Naive thymus-derived CD4-positive, alpha-beta T cell (primary cell): ENCODE measurements at regions not wholly inside any gene's neighbourhood (a gene's known extent, or its start where the extent isn't known, plus 50 kb on each side); places are given as distances from the start of the nearest gene placed in this dataset.

Experiments
- ATAC-seq: fragments of 150-1000 bp; cut with Tn5 transposase; 2 replicates; pipeline ENCODE4 v1.10.0; 2021; ENCODE audit warnings: mild to moderate bottlenecking, moderate library complexity
- CTCF ChIA-PET: fragments of 350-600 bp; sonication (Branson Sonifier 250); formaldehyde crosslinking; loops from one replicate; lab custom pipeline; 2021; ENCODE audit warnings: antibody characterized with exemption; lab: Charles Lee
- POLR2A ChIA-PET: fragments of 350-600 bp; sonication (Branson Sonifier 250); formaldehyde crosslinking; loops from one replicate; lab custom pipeline; 2021; ENCODE audit warnings: antibody characterized with exemption, inconsistent platforms; lab: Charles Lee
- DNase-seq, 9 donors: peaks; one replicate each; pipeline versions ENCODE4 v3.0.0 to v3.0.0-alpha.2; 2020 to 2022; ENCODE audit warnings: mixed read lengths in 1 of 9
- H3K27ac ChIP-seq: one replicate; pipeline ENCODE4 v1.7.0; 2013; ENCODE audit warnings: mild to moderate bottlenecking, low read depth, low read length, moderate library complexity
- H3K27me3 ChIP-seq, 2 donors: one replicate each; pipeline ENCODE4 v1.7.0; 2013; ENCODE audit warnings: low read length in 2 of 2, mild to moderate bottlenecking in 2 of 2, moderate library complexity in 2 of 2; ENCODE audit not compliant: control insufficient read depth in 2 of 2, insufficient read depth in 2 of 2
- H3K36me3 ChIP-seq, 3 experiments: 1 replicate in 2 of 3; 2 replicates in 1 of 3; pipeline ENCODE4 v1.7.0; 2013; ENCODE audit warnings: low read length in 3 of 3, mild to moderate bottlenecking in 3 of 3, moderate library complexity in 1 of 3; ENCODE audit not compliant: insufficient read depth in 3 of 3, control insufficient read depth in 2 of 3
- H3K4me1 ChIP-seq, 2 donors: one replicate each; pipeline ENCODE4 v1.7.0; 2013; ENCODE audit warnings: low read length in 2 of 2, mild to moderate bottlenecking in 2 of 2, moderate library complexity in 1 of 2; ENCODE audit not compliant: control insufficient read depth in 2 of 2, insufficient read depth in 2 of 2
- H3K4me3 ChIP-seq: 2 replicates; pipeline ENCODE4 v1.7.0; 2013; ENCODE audit warnings: mild to moderate bottlenecking, low read length
- H3K9me3 ChIP-seq, 3 experiments: 1 replicate in 2 of 3; 2 replicates in 1 of 3; pipeline ENCODE4 v1.7.0; 2013; ENCODE audit warnings: low read length in 3 of 3; ENCODE audit not compliant: control insufficient read depth in 2 of 3
- H3K27ac Mint-ChIP-seq, 9 donors: one replicate each; pipeline ENCODE4 v1.8.0; 2020 to 2022; ENCODE audit warnings: mixed read lengths in 9 of 9, mild to moderate bottlenecking in 8 of 9, moderate library complexity in 5 of 9, inconsistent platforms in 2 of 9
- H3K27me3 Mint-ChIP-seq, 5 donors: one replicate each; pipeline ENCODE4 v1.8.0; 2021 to 2022; ENCODE audit warnings: mixed read lengths in 5 of 5, mild to moderate bottlenecking in 1 of 5
- H3K36me3 Mint-ChIP-seq, 5 donors: one replicate each; pipeline ENCODE4 v1.8.0; 2020 to 2022; ENCODE audit warnings: mixed read lengths in 5 of 5, mild to moderate bottlenecking in 3 of 5, inconsistent platforms in 1 of 5
- H3K4me1 Mint-ChIP-seq, 7 donors: one replicate each; pipeline ENCODE4 v1.8.0; 2020 to 2022; ENCODE audit warnings: mixed read lengths in 7 of 7, mild to moderate bottlenecking in 3 of 7, inconsistent platforms in 1 of 7
- H3K4me3 Mint-ChIP-seq, 10 donors: one replicate each; pipeline ENCODE4 v1.8.0; 2020 to 2022; ENCODE audit warnings: mild to moderate bottlenecking in 10 of 10, mixed read lengths in 10 of 10, moderate library complexity in 6 of 10, inconsistent platforms in 2 of 10
- H3K9me3 Mint-ChIP-seq, 11 donors: one replicate each; pipeline ENCODE4 v1.8.0; 2020 to 2022; ENCODE audit warnings: mixed read lengths in 11 of 11, mild to moderate bottlenecking in 4 of 11, inconsistent platforms in 1 of 11, moderate library complexity in 1 of 11
- intact Hi-C, 2 donors: fragments of 100-400 bp; cut with micrococcal nuclease; formaldehyde crosslinking; loops; one replicate each; pipeline ENCODE4 v1.15.1; 2023

DNA sequence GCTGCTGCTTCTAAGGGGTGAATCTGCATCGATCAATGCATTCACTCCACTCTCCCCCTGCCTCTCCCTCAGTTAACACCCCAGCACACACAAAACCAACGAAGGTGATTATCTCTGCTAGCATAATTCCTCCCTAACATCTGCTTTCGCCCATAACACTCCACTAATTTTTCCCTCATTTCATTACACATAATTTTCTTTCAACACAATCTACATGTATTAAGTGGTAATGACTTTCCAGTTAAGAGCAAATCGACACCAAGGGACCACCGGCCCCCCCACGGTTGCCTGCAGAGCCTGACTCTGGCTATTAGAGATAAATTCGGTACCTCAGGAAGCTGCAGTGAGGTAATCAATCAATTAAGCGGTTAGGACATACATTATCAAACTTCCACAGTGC, 1115.6 kb downstream of the BCL11B start:
- Histone ChIP-seq H3K4me3 (no peak overlapping the region), H3K27me3 (no peaks in the 10 kb centered on the region), H3K9me3 (no peaks in the 10 kb centered on the region), H3K36me3 (no peaks in the 10 kb centered on the region), H3K27ac (no peak overlapping the region), H3K4me1 (peaks cover 0 to 41% of the 10 kb centered on the region in 2 donors)
- intact Hi-C loops, result no loop called here
- H3K36me3 Mint-ChIP-seq, result peaks cover 0 to 35% (median 8%) of the 10 kb centered on the region in 5 donors
- H3K4me1 Mint-ChIP-seq, result peaks cover 19 to 90% (median 82%) of the 10 kb centered on the region in 7 donors
- ATAC-seq, result no peak
- H3K4me3 Mint-ChIP-seq, result peak overlapping the region in 6 of 10 donors; percentile 14 to 59 (median 44)
- ChIA-PET CTCF (interaction anchor here (0.6 to 1.1 kb wide), 2 partner anchors 16 to 1085 kb away, joined by 3 read pairs; no protein-coding TSS in a partner anchor), POLR2A (interaction anchor here (1.0 to 1.4 kb wide), 5 partner anchors 9 to 1116 kb away, joined by 3 to 9 read pairs (median 4); partner anchors contain the start of gene BCL11B)
- peaks cover 0 to 1% (median 0%) of the 10 kb centered on the region in 11 donors for H3K9me3 Mint-ChIP-seq
- no peak for DNase-seq
- H3K27me3 Mint-ChIP-seq, result no peaks in the 10 kb centered on the region
- peak overlapping the region in 7 of 9 donors; percentile 37 to 89 (median 75) for H3K27ac Mint-ChIP-seq

DNA sequence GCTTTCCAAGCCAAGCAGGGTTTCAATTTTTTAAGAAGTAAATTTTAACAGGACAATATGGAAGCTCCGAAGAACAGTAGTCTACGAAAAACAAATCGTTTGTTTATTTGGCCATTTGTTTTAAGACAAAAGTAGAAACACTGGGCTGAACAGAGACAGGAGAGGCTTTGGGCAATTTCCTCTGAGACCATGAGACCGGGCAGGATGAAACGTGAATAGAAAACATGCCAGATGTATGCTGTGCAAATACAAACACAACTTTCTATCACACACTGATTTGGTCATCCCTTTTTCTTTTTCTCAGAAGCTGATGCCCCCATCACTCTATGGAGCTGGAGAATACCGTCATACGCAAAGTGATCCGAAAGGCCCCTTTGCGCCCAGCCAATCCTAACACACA, 1111.1 kb downstream of the BCL11B start:
- no peaks in the 10 kb centered on the region for H3K27me3 ChIP-seq
- H3K9me3 ChIP-seq, result no peaks in the 10 kb centered on the region
- ChIA-PET POLR2A (interaction anchor here (0.6 to 15.7 kb wide), 7 partner anchors 8 to 436 kb away, joined by 3 to 413 read pairs (median 6); no protein-coding TSS in a partner anchor), CTCF (interaction anchor here (1.2 to 1.9 kb wide), 3 partner anchors 10 to 19 kb away, joined by 3 to 6 read pairs (median 4); no protein-coding TSS in a partner anchor)
- Mint-ChIP-seq H3K27me3 (no peaks in the 10 kb centered on the region), H3K9me3 (peaks cover 0 to 4% (median 0%) of the 10 kb centered on the region in 11 donors), H3K4me1 (peaks cover 23 to 94% (median 85%) of the 10 kb centered on the region in 7 donors), H3K36me3 (peaks cover 6 to 50% (median 14%) of the 10 kb centered on the region in 5 donors), H3K27ac (peak overlapping the region in 5 of 9 donors; percentile 25 to 99 (median 67)), H3K4me3 (no peak overlapping the region)
- H3K4me1 ChIP-seq, result peaks cover 0 to 35% of the 10 kb centered on the region in 2 donors
- H3K36me3 ChIP-seq, result no peaks in the 10 kb centered on the region
- H3K4me3 ChIP-seq, result no peak overlapping the region
- ATAC-seq (no peak), DNase-seq (no peak)
- H3K27ac ChIP-seq, result no peak overlapping the region
- intact Hi-C loops, result no loop called here

DNA sequence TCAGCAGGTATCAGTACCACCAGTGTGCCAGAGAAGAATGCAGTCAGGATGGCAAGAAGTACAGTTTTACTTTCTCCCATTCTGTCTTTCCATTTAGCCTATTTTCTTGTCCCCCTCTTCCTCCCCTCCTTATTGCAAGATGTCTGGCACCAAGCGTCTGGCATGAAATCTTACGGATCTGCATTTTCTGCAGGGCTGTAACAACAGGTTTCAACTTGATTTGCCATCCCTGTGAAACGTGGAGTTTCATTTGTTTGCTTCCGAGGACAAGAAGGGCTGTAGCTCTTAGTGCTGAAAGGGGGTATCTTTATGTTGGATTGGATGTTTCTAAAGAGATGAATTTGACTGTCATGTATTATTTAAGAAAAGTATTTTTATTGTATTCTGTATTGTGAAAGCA, 1110.6 kb downstream of the BCL11B start:
- Mint-ChIP-seq H3K36me3 (peaks cover 6 to 49% (median 17%) of the 10 kb centered on the region in 5 donors), H3K4me3 (peak overlapping the region in 3 of 10 donors; percentile 35 to 84 (median 53)), H3K27me3 (no peaks in the 10 kb centered on the region), H3K27ac (peak overlapping the region in 6 of 9 donors; percentile 61 to 99 (median 75)), H3K4me1 (peaks cover 27 to 94% (median 85%) of the 10 kb centered on the region in 7 donors), H3K9me3 (peaks cover 0 to 4% (median 0%) of the 10 kb centered on the region in 11 donors)
- Histone ChIP-seq H3K9me3 (no peaks in the 10 kb centered on the region), H3K4me1 (peaks cover 0 to 35% of the 10 kb centered on the region in 2 donors), H3K27me3 (no peaks in the 10 kb centered on the region), H3K36me3 (no peaks in the 10 kb centered on the region), H3K27ac (no peak overlapping the region), H3K4me3 (no peak overlapping the region)
- ATAC-seq, result no peak
- intact Hi-C loops, result no loop called here
- ChIA-PET POLR2A (interaction anchor here (0.6 to 15.7 kb wide), 5 partner anchors 11 to 283 kb away, joined by 3 to 413 read pairs (median 7); no protein-coding TSS in a partner anchor), CTCF (interaction anchor here (1.4 kb wide), 1 partner anchor 10 kb away, joined by 3 read pairs; no protein-coding TSS in a partner anchor)
- no peak for DNase-seq

DNA sequence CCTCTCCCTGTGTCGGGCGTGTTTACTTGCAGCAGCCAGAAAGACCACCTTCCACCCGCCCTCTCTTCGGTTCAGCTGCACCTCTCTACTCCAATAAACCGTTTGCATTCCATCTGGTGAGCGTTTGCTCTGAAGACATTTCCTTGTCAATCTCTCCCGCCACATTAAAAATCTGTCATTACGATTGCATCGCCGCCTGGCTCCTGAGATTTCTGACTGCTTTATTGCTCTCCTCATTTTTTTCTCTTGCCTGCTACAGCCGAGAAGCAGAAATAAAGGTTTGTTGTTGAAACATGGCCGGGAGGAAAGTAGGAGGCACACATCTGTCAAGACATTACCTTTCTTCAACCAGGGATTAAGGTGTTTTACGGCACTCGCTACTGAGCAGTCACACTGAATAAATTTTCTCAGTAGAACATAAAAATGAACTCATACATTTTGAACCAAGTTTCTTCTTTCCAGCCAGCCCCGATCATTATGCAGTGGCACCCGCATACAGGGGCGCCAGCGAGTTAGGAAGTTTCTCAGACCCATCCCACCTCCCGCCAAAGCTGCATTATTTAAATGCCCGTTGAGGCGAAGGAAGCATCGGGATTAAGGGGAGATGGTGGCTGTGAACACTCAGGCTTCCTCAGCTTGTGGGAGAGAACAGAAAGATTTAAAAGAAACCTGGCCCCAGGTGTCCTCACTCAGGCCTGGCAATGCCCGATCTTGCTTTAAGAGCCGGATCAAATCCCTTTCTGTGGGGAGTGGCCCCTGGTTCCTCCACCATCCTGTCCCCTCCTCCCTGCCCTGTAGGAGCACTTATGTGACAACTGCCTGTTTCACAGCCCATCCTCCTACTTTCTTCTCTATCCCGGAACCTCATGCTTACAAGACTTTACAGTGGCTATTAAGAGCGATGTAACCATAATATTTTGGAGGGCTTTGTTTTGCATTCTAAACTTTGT, 1108.9 kb downstream of the BCL11B start:
- H3K27ac ChIP-seq, result peak overlapping the region; percentile 25
- no peak overlapping the region for H3K4me3 ChIP-seq
- no peaks in the 10 kb centered on the region for H3K9me3 ChIP-seq
- DNase-seq, result no peak
- H3K4me1 ChIP-seq, result peaks cover 10 to 46% of the 10 kb centered on the region in 2 donors
- POLR2A ChIA-PET, result interaction anchor here (0.6 to 15.7 kb wide), 5 partner anchors 10 to 242 kb away, joined by 3 to 413 read pairs (median 7); no protein-coding TSS in a partner anchor
- Mint-ChIP-seq H3K27ac (peak overlapping the region; percentile 29 to 100 (median 95)), H3K9me3 (peaks cover 0 to 4% (median 0%) of the 10 kb centered on the region in 11 donors), H3K4me1 (peaks cover 30 to 97% (median 91%) of the 10 kb centered on the region in 7 donors), H3K4me3 (peak overlapping the region; percentile 20 to 84 (median 57)), H3K27me3 (no peaks in the 10 kb centered on the region), H3K36me3 (peaks cover 7 to 40% (median 14%) of the 10 kb centered on the region in 5 donors)
- intact Hi-C loops, result loop anchor here in 1 of 2 donors (2.0 kb wide), 1 partner anchor 20 kb away; no protein-coding TSS in a partner anchor
- no peaks in the 10 kb centered on the region for H3K36me3 ChIP-seq
- CTCF ChIA-PET, result interaction anchor here (2.7 kb wide), 1 partner anchor 23 kb away, joined by 13 read pairs; no protein-coding TSS in a partner anchor
- no peaks in the 10 kb centered on the region for H3K27me3 ChIP-seq
- no peak for ATAC-seq

DNA sequence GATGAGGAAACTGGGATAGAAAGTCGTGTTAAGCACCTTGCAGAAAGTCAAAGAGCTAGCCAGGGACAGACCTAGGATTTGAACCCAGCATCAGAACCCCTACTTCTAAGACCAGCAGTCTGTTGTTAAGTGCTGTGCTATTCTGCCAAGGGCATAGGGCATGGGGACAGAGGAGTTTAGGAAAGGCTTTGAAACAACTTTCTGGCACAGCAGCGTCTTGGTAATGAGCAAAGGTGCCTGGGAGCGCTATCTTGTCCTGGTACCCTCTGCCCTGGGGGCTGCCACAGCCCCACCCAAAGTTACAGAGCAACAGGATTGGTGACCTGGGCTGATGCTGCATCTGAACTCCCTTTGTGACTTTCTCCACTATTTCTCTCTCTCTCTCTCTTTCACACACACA, 1108.1 kb downstream of the BCL11B start:
- H3K27ac ChIP-seq, result peak overlapping the region; percentile 25
- peak overlapping the region in 8 of 9 donors; percentile 29 to 100 (median 96) for H3K27ac Mint-ChIP-seq
- no peaks in the 10 kb centered on the region for H3K36me3 ChIP-seq
- CTCF ChIA-PET, result interaction anchor here (0.9 to 2.7 kb wide), 2 partner anchors 9 to 24 kb away, joined by 5 to 13 read pairs; no protein-coding TSS in a partner anchor
- no peaks in the 10 kb centered on the region for H3K27me3 Mint-ChIP-seq
- H3K9me3 ChIP-seq, result no peaks in the 10 kb centered on the region
- H3K36me3 Mint-ChIP-seq, result peaks cover 13 to 39% (median 17%) of the 10 kb centered on the region in 5 donors
- intact Hi-C loops, result loop anchor here in 1 of 2 donors (2.0 kb wide), 1 partner anchor 21 kb away; no protein-coding TSS in a partner anchor
- H3K4me1 Mint-ChIP-seq, result peaks cover 33 to 97% (median 92%) of the 10 kb centered on the region in 7 donors
- no peak for ATAC-seq
- no peak for DNase-seq
- H3K4me1 ChIP-seq, result peaks cover 17 to 53% of the 10 kb centered on the region in 2 donors
- peak overlapping the region in 9 of 10 donors; percentile 25 to 84 (median 58) for H3K4me3 Mint-ChIP-seq
- no peak overlapping the region for H3K4me3 ChIP-seq
- POLR2A ChIA-PET, result interaction anchor here (0.6 to 15.7 kb wide), 6 partner anchors 9 to 159 kb away, joined by 3 to 413 read pairs (median 26); no protein-coding TSS in a partner anchor
- H3K9me3 Mint-ChIP-seq, result peaks cover 0 to 9% (median 0%) of the 10 kb centered on the region in 11 donors
- no peaks in the 10 kb centered on the region for H3K27me3 ChIP-seq
